ENCODE measurements at regions not wholly inside any gene's neighbourhood (a gene's known extent, or its start where the extent isn't known, plus 50 kb on each side); places are given as distances from the start of the nearest gene placed in this dataset.

- TF ChIP-seq FOXK2 (IDR thresholded peaks at IDR 0.05) (no peak), ARNT (IDR thresholded peaks at IDR 0.05) (no peak), FOXM1 (IDR thresholded peaks at IDR 0.05; ENCODE audit: borderline replicate concordance) (no peak), LEF1 (IDR thresholded peaks at IDR 0.05; ENCODE audit: borderline replicate concordance) (no peak), SP1 (IDR thresholded peaks at IDR 0.05) (no peak), ELF4 (IDR thresholded peaks at IDR 0.05) (no peak), BHLHE40 (IDR thresholded peaks at IDR 0.05; ENCODE audit: borderline replicate concordance) (no peak), SUZ12 (IDR thresholded peaks at IDR 0.05) (no peak)
Observed at GRCh38 chr4:72786401-72786990, 217.5 kb upstream of the ADAMTS3 start.
